ENCODE measurements at regions not wholly inside any gene's neighbourhood (a gene's known extent, or its start where the extent isn't known, plus 50 kb on each side); places are given as distances from the start of the nearest gene placed in this dataset.

DNA sequence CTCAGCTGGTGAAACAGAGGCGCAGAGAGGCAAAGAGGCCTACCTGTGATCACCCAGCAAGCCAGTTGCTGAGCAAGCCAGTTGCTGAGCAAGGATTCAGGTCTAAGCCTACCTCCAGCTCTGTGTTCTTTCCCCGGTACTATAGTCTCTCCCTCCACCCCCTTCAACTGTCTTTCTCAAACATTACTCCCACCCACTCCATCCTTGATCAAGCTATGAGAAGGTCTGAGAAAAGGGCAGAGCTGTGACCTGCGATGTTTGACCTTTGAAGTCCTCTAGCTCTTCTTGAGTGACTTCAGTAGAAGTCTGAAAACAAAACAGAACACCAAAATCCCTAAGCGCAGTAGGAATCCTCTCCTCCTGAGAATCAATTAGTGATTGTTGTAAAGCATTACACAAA lies 665.2 kb upstream of the ID2 start:
- ATAC-seq (no peak), DNase-seq (no peak)
- no peaks in the 10 kb centered on the region for H3K36me3 ChIP-seq (ENCODE audit: low read depth)
- no peak overlapping the region for H3K4me3 ChIP-seq
- intact Hi-C loops (cut with DNase I, micrococcal nuclease), result no loop called here
- no peaks in the 10 kb centered on the region for H3K9me3 ChIP-seq
- no peaks in the 10 kb centered on the region for H3K4me1 ChIP-seq (ENCODE audit: low read depth)
- TF ChIP-seq, protein P1, sequence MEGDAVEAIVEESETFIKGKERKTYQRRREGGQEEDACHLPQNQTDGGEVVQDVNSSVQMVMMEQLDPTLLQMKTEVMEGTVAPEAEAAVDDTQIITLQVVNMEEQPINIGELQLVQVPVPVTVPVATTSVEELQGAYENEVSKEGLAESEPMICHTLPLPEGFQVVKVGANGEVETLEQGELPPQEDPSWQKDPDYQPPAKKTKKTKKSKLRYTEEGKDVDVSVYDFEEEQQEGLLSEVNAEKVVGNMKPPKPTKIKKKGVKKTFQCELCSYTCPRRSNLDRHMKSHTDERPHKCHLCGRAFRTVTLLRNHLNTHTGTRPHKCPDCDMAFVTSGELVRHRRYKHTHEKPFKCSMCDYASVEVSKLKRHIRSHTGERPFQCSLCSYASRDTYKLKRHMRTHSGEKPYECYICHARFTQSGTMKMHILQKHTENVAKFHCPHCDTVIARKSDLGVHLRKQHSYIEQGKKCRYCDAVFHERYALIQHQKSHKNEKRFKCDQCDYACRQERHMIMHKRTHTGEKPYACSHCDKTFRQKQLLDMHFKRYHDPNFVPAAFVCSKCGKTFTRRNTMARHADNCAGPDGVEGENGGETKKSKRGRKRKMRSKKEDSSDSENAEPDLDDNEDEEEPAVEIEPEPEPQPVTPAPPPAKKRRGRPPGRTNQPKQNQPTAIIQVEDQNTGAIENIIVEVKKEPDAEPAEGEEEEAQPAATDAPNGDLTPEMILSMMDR (IDR thresholded peaks at IDR 0.05), result no peak

DNA sequence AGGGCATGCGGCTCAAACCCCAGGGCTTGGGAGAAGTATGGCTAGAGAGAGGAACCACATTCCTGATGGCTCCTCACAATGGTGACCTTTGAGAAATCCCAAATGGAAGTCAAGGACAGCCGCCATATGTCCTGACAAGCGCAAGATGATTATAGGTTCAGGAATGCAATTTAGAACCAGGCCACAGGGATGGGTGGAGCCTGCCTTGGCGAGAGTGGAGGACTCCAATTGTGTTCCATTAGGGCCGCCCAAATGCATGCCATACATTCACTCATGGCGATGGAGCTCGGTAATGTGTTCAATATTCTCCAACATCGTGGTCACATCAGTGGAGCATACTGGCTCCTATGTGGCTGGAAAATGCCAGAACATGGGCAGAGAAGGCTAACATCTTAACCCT lies 662.9 kb upstream of the ID2 start:
- Histone ChIP-seq H3K9me3 (no peaks in the 10 kb centered on the region), H3K4me3 (no peak overlapping the region), H3K4me1 (ENCODE audit: low read depth) (no peaks in the 10 kb centered on the region), H3K36me3 (ENCODE audit: low read depth) (no peaks in the 10 kb centered on the region)
- no peak for DNase-seq
- ATAC-seq, result no peak
- intact Hi-C loops (cut with DNase I, micrococcal nuclease), result no loop called here
- TF ChIP-seq, protein P1 (IDR thresholded peaks at IDR 0.05), result no peak

GRCh38 chr2:8019934-8020333 lies 661.9 kb upstream of the ID2 start:
- Histone ChIP-seq H3K4me3 (no peak overlapping the region), H3K36me3 (ENCODE audit: low read depth) (no peaks in the 10 kb centered on the region), H3K4me1 (ENCODE audit: low read depth) (no peaks in the 10 kb centered on the region), H3K9me3 (no peaks in the 10 kb centered on the region)
- intact Hi-C loops (cut with DNase I, micrococcal nuclease), result no loop called here
- ATAC-seq (no peak), DNase-seq (no peak)
- TF ChIP-seq, protein P1 (IDR thresholded peaks at IDR 0.05), result no peak

GRCh38 chr2:8021921-8022320 lies 659.9 kb upstream of the ID2 start:
- TF ChIP-seq, protein P1 (IDR thresholded peaks at IDR 0.05), result no peak
- ATAC-seq, result no peak
- Histone ChIP-seq H3K4me1 (ENCODE audit: low read depth) (no peaks in the 10 kb centered on the region), H3K9me3 (no peaks in the 10 kb centered on the region), H3K4me3 (no peak overlapping the region), H3K36me3 (ENCODE audit: low read depth) (no peaks in the 10 kb centered on the region)
- intact Hi-C loops (cut with DNase I, micrococcal nuclease), result no loop called here
- DNase-seq, result no peak

DNA sequence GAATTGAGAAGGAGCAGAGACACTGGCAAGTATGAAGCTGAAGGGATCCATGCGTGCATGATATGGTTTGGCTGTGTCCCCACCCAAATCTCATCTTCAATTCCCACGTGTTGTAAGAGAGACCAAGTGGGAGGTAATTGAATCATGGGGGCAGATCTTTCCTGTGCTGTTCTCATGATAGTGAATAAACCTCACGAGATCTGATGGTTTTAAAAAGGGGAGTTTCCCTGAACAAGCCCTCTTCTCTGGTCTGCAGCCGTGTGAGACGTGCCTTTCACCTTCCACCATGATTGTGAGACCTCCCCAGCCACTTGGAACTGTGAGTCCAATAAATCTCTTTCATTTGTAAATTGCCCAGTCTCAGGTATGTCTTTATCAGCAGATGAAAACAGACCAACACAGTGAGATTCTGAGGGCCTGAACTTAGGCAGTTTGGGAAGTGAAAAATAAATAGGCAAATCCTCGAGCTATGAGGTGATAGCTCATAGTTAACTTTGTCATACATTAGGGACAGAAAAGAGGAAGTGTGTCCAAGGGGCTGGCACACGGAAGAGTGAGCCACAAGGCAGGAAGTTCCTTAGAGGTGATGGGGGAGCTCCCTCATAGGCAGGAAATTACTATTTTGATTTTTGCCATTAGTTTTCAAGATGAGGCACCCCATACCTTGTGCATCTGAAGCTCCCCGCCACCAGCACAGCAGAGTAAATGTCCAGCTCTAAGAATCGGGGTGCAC lies 658.8 kb upstream of the ID2 start:
- ATAC-seq, result peak; percentile 31

More for the DNA sequence above, 658.8 kb upstream of the ID2 start:
- Histone ChIP-seq H3K4me1 (ENCODE audit: low read depth) (no peaks in the 10 kb centered on the region), H3K9me3 (no peaks in the 10 kb centered on the region), H3K36me3 (ENCODE audit: low read depth) (no peaks in the 10 kb centered on the region), H3K4me3 (no peak overlapping the region)
- no peak for DNase-seq
- intact Hi-C loops (cut with DNase I, micrococcal nuclease), result no loop called here
- TF ChIP-seq, protein P1 (IDR thresholded peaks at IDR 0.05), result no peak

Measured in mucosa of descending colon (tissue), 3 donors.